Hematopoietic multipotent progenitor cell treated with erythropoietin and hydrocortisone succinate and interleukin-3 and kit ligand, for 4 days (in vitro differentiated cells): ENCODE measurements at regions not wholly inside any gene's neighbourhood (a gene's known extent, or its start where the extent isn't known, plus 50 kb on each side); places are given as distances from the start of the nearest gene placed in this dataset.
A peak's percentile ranks its signal among the peaks of the same experiment; 100 is the strongest.

Source experiments
- DNase-seq: peaks from one replicate; pipeline ENCODE4 v3.0.0-alpha.2; 2015

GRCh38 chr5:168192120-168192519 lies 99.3 kb upstream of the WWC1 start:
- DNase-seq: no peak

GRCh38 chr5:168193493-168194250 lies 97.8 kb upstream of the WWC1 start:
- no peak for DNase-seq

- DNase-seq: no peak
Observed at GRCh38 chr5:168195110-168195509, 96.3 kb upstream of the WWC1 start.

GRCh38 chr5:168198359-168198758 lies 93.1 kb upstream of the WWC1 start:
- no peak for DNase-seq

GRCh38 chr5:168202996-168203395 lies 88.4 kb upstream of the WWC1 start:
- DNase-seq: no peak

DNA sequence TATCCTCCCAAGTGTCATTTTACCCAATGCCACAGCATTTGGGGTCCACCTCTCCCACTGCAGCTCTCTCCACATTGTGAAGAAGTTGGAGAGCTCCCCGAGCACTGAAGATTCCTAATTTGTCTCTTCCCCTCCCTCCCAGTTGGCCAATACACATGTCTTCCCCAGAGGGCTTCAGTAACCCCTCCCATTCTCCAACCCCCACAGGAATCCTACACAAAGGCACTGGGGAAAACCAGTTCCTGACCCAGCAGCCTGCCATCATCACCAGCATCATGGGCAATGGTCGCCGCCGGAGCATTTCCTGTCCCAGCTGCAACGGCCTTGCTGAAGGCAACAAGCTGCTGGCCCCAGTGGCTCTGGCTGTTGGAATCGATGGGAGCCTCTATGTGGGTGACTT lies 87.3 kb upstream of the WWC1 start:
- no peak for DNase-seq

DNA sequence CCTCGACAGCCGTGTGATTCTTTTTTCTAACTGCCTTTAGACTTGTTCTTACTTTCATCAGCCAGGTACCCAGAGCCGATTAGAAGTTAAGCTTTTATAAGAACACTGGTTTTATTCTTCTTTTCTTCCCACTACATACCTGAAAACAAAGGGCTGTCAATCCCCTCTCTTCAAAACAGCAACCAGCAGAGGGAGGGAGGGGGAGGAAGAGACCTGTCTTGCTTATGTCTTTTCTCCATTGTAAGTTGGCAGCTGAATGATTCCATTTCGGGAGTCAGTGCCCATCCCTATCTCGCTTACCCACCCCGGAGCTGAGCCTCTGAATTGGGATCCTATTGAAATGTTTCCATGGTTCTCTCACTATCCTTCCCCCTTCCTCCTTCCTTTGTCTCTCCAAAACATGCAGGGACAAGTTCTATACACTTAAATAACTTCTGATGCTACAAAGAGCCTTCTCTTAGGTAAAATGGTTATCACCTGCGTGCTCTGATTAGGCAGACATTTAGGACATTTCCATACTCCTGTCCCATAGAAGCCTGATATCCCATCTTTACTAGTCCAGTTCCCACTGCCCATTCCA lies 83.9 kb upstream of the WWC1 start:
- no peak for DNase-seq

GRCh38 chr5:168209244-168209995 lies 82.0 kb upstream of the WWC1 start:
- DNase-seq: no peak

- no peak for DNase-seq
Observed at GRCh38 chr5:168209997-168210396, 81.4 kb upstream of the WWC1 start.

- no peak for DNase-seq
Observed at GRCh38 chr5:168211245-168211644, 80.2 kb upstream of the WWC1 start.

GRCh38 chr5:168211936-168212335 lies 79.5 kb upstream of the WWC1 start:
- no peak for DNase-seq

DNA sequence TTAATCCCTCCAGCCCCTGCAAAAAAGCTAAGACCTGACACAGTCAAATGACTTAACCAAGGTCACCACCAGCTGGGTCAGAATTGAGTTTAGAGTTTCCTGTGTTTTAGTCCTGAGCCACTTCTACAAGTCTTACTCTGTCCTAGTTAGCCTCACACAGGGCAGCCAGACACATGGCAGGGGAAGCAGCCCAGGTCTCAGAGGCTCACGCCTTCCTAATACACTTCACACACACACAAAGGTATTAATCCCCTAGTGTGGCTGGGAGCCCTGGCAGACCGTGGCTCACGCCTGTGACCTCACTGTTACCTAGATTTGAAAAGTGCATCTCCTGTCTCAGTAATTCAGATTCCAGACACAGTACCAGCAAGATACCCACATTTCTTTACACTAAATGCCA lies 77.4 kb upstream of the WWC1 start:
- no peak for DNase-seq

GRCh38 chr5:168214886-168215285 lies 76.6 kb upstream of the WWC1 start:
- DNase-seq: no peak

DNA sequence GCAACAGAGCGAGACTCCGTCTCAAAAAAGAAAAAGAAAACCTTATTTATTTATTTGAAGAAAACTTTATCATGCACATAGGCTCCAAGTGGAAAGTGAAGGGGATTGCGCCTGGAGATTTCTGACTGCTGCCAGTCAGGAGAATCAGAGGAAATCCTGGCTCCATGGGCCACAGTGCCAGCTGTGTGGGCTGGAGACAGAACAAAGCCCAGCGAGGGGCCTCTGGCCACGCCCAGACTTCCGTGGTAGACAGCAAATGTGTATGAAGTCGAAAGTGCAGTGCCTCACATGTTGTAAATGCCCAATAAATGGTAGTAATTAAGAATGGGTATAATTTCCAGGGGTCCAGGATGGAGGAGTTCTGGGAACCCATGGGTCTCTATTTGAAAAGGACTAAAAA lies 75.8 kb upstream of the WWC1 start:
- DNase-seq: no peak

DNA sequence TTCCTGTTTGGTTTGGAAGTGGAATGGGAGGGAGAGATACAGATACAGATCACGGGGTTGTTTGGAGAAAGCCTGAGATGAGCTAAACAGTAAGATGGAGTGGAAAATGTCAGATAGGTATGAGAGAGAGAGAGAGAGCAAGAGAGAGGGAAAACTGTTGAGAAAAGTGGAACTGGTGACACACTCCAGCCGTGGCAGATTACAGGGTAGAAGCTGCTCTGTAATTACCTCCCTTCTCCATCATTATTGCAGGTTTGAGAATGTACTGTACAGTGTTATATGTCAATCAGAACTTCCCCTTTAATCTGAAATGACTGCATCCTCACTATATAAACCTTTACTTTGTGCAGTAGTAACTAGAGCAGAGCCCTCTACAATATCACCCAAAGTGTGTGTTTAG lies 74.5 kb upstream of the WWC1 start:
- no peak for DNase-seq

- no peak for DNase-seq
Observed at GRCh38 chr5:168217497-168217896, 73.9 kb upstream of the WWC1 start.

DNA sequence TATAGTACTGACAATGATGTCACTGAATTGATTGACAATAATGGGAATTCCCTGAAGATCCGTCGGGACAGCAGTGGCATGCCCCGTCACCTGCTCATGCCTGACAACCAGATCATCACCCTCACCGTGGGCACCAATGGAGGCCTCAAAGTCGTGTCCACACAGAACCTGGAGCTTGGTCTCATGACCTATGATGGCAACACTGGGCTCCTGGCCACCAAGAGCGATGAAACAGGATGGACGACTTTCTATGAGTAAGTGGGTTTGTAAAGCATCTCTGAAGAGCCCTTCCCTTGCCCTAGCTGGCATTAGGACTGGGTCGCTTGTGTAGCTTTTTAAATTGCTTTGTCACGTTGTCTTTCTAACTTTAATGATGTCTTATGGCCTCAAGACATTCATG lies 72.7 kb upstream of the WWC1 start:
- DNase-seq: no peak

DNA sequence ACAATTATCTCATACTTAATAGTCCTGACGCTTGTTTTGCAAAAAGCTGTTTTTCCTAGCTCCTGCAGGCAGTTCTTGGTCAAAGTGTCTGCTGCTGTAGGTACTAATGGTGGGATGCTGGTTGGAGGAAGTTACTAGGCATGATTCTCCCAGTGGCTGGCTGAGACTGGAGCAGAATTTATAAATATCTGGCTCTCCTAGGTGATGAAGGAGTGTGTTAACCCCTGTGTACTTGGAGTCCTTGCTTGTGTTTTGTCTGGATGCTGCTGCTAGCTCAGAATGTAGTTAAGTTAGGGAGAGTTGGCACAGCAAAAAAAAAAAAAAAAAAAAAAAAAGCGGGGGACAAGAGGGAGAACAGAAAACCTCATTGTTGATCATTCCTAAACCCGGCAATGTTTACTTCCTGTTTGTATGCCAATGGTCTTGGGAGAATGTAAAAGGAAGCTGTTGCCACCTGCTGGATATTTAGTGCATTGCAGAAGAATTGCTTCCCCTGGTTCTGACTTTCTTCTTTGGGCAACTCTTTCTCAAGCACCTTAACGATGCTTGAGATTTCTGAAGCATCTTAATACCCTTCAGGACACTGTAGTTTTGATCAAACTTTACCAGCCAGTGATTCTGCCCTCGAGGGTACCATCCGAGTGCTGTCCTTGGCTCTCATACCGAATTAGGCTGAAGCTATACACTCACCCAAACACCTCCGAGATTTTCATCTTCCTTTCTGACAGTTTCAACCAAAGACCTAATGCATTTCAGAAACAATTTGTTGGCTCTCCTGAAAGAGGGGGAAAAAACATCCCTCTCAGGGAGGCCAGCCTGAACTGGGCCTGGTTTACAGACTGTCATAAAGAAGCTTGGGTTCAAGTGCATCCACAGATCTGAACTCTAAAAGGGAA lies 71.7 kb upstream of the WWC1 start:
- peak; percentile 85 for DNase-seq

DNA sequence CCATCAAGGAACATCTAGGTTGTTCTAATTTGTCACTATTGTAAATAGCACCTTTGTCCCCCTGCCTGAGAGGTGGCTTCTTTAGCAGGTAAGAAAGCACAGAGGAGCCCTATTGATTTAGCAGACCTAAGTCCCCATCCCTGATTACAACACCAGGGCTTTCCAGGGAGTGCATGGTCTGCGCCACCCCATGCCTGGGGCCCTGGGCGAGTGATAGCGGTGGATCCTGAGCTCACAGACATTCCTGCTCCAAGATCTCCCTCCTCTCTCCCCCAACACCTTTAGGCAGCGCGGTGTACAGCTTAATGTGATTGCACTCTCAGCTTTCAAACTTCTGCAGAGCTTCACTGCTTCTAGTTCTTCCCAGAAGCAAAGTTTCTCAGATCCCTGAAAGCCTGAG lies 67.4 kb upstream of the WWC1 start:
- DNase-seq: no peak

DNA sequence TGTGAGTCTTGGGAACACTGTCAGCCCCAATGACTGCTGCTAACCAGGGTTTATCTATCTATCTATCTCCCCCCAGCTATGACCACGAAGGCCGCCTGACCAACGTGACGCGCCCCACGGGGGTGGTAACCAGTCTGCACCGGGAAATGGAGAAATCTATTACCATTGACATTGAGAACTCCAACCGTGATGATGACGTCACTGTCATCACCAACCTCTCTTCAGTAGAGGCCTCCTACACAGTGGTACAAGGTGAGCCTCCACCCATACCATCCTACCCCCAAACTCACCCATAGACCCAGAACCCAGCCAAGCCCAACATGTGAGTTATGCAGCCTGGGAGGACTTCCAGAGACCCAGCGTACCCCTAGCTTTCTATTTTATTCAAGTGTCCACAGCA lies 65.4 kb upstream of the WWC1 start:
- DNase-seq: peak; percentile 18

GRCh38 chr5:168227001-168227400 lies 64.4 kb upstream of the WWC1 start:
- no peak for DNase-seq

DNA sequence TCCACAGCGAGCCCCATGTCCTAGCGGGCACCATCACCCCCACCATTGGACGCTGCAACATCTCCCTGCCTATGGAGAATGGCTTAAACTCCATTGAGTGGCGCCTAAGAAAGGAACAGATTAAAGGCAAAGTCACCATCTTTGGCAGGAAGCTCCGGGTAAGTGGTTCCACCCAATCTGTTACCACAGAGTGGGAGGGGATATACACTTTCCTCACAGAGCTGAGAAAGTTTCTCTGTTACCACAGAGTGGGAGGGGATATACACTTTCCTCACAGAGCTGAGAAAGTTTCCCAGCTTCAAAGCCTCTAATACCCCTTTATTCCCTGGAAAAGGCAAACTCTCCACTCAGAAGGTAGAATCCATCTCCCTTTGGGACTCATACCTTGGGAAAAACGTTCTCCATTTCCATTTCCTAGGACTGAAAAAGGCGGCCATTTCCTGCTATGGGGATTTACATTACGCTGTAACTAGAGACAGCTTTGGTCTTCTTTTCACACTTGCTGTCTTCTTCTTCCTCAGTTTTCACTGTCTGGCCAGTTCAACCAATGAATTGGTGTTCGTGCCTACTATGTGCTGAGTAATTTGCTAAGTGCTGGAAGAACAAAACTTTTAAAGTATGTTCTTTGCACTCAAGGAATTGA lies 63.4 kb upstream of the WWC1 start:
- DNase-seq: peak; percentile 62

- no peak for DNase-seq
Observed at GRCh38 chr5:168228668-168229067, 62.8 kb upstream of the WWC1 start.
